Smooth muscle cell (in vitro differentiated cells): ENCODE measurements at regions not wholly inside any gene's neighbourhood (a gene's known extent, or its start where the extent isn't known, plus 50 kb on each side); places are given as distances from the start of the nearest gene placed in this dataset.

Source experiments
- DNase-seq: peaks from one replicate; lab custom pipeline; 2025; ENCODE audit not compliant: unreplicated experiment; lab: John Stamatoyannopoulos, UW
- H2AFZ ChIP-seq: fragments of 200-600 bp; sonication (generic); 2 replicates; pipeline ENCODE4 v1.6.0; 2016; ENCODE audit warnings: antibody characterized with exemption, low read depth, mild to moderate bottlenecking
- H3F3A ChIP-seq: fragments of 200-600 bp; sonication (generic); 2 replicates; pipeline ENCODE4 v1.6.0; 2017; ENCODE audit warnings: antibody characterized with exemption, low read depth
- H3K27ac ChIP-seq: fragments of 200-600 bp; sonication (generic); 2 replicates; pipeline ENCODE4 v1.5.1; 2016; ENCODE audit warnings: low read depth, mild to moderate bottlenecking
- H3K27me3 ChIP-seq: fragments of 200-600 bp; sonication (generic); 2 replicates; pipeline ENCODE4 v1.6.1; 2016; ENCODE audit warnings: low read depth, mild to moderate bottlenecking
- H3K36me3 ChIP-seq: fragments of 200-600 bp; sonication (generic); 2 replicates; pipeline ENCODE4 v1.5.1; 2016; ENCODE audit warnings: low read depth
- H3K4me1 ChIP-seq: fragments of 200-600 bp; sonication (generic); 2 replicates; pipeline ENCODE4 v1.5.1; 2016; ENCODE audit warnings: low read depth
- H3K4me2 ChIP-seq: fragments of 200-600 bp; sonication (generic); 2 replicates; pipeline ENCODE4 v1.6.0; 2016; ENCODE audit warnings: mild to moderate bottlenecking
- H3K4me3 ChIP-seq: fragments of 200-600 bp; sonication (generic); 2 replicates; pipeline ENCODE4 v1.5.1; 2016; ENCODE audit warnings: mild to moderate bottlenecking
- H3K79me2 ChIP-seq: fragments of 200-600 bp; sonication (generic); 2 replicates; pipeline ENCODE4 v1.6.0; 2016; ENCODE audit warnings: low read depth, mild to moderate bottlenecking
- H3K9ac ChIP-seq: fragments of 200-600 bp; sonication (generic); 2 replicates; pipeline ENCODE4 v1.6.0; 2016; ENCODE audit warnings: low read depth
- H3K9me3 ChIP-seq: fragments of 200-600 bp; sonication (generic); replicated peaks from 2 replicates; pipeline ENCODE4 v1.5.1; 2016; ENCODE audit warnings: low read depth
- H4K20me1 ChIP-seq: fragments of 200-600 bp; sonication (generic); 2 replicates; pipeline ENCODE4 v1.6.0; 2016; ENCODE audit warnings: low read depth
- CTCF ChIP-seq: fragments of 200-600 bp; sonication (generic); IDR thresholded peaks from 2 replicates; pipeline ENCODE4 v1.5.1; 2017; ENCODE audit warnings: borderline replicate concordance, mild to moderate bottlenecking, antibody characterized with exemption; ENCODE audit not compliant: insufficient read depth, poor library complexity, severe bottlenecking
- WGBS: methylation state at CpG from one replicate; pipeline ENCODE4 v1.1.7; 2016; ENCODE audit warnings: low lambda C conversion rate; 5-methylcytosine and 5-hydroxymethylcytosine counted together

GRCh38 chr12:107474639-107475539, 210.7 kb upstream of the PWP1 start:
- Histone ChIP-seq H3F3A (no peaks in the 10 kb centered on the region), H3K4me1 (no peaks in the 10 kb centered on the region), H3K4me2 (no peak overlapping the region), H2AFZ (no peak overlapping the region), H3K27ac (no peak overlapping the region), H3K4me3 (no peak overlapping the region), H3K27me3 (peaks cover 34% of the 10 kb centered on the region), H3K36me3 (no peaks in the 10 kb centered on the region), H4K20me1 (no peaks in the 10 kb centered on the region), H3K9me3 (no peaks in the 10 kb centered on the region), H3K79me2 (no peaks in the 10 kb centered on the region), H3K9ac (no peak overlapping the region)
- 84% methylated on average over 4 of the region's 4 CpGs for WGBS
- no peak for DNase-seq
- no peak for TF ChIP-seq CTCF

GRCh38 chr12:107475900-107476299, 209.7 kb upstream of the PWP1 start:
- Histone ChIP-seq H3K4me3 (no peak overlapping the region), H3K79me2 (no peaks in the 10 kb centered on the region), H3K9ac (no peak overlapping the region), H4K20me1 (no peaks in the 10 kb centered on the region), H2AFZ (no peak overlapping the region), H3F3A (no peaks in the 10 kb centered on the region), H3K4me1 (no peaks in the 10 kb centered on the region), H3K27ac (no peak overlapping the region), H3K9me3 (no peaks in the 10 kb centered on the region), H3K4me2 (no peak overlapping the region), H3K27me3 (peaks cover 37% of the 10 kb centered on the region), H3K36me3 (no peaks in the 10 kb centered on the region)
- DNase-seq, result no peak
- WGBS, result 80% methylated on average over 4 of the region's 4 CpGs
- no peak for TF ChIP-seq CTCF

GRCh38 chr12:107477018-107477417, 208.6 kb upstream of the PWP1 start:
- Histone ChIP-seq H3K79me2 (no peaks in the 10 kb centered on the region), H3K9ac (no peak overlapping the region), H3K4me2 (no peak overlapping the region), H2AFZ (no peak overlapping the region), H3K27ac (no peak overlapping the region), H3K36me3 (no peaks in the 10 kb centered on the region), H4K20me1 (no peaks in the 10 kb centered on the region), H3K27me3 (peaks cover 42% of the 10 kb centered on the region), H3K4me1 (no peaks in the 10 kb centered on the region), H3F3A (no peaks in the 10 kb centered on the region), H3K9me3 (no peaks in the 10 kb centered on the region), H3K4me3 (no peak overlapping the region)
- TF ChIP-seq CTCF, result no peak
- 86% methylated on average over 7 of the region's 7 CpGs for WGBS
- DNase-seq, result no peak
